RWPE1 (cell line): ENCODE measurements at regions not wholly inside any gene's neighbourhood (a gene's known extent, or its start where the extent isn't known, plus 50 kb on each side); places are given as distances from the start of the nearest gene placed in this dataset.
"Not testable (repeated sequence)": the region's sequence is repeated elsewhere in the genome, so short reads cannot be mapped to it uniquely, and the experiment has no call there.

Experiments used
- CTCF ChIA-PET: fragments of 350-600 bp; sonication (Branson Sonifier 250); formaldehyde crosslinking; extraction: SDS; loops from one replicate; lab custom pipeline; 2021; lab: Yijun Ruan, JAX
- POLR2A ChIA-PET: fragments of 400-600 bp; formaldehyde crosslinking; extraction: SDS; loops from one replicate; lab custom pipeline; 2020; ENCODE audit warnings: antibody characterized with exemption; ENCODE audit not compliant: low non-redundant PET; lab: Yijun Ruan, JAX
- DNase-seq: peaks from one replicate; pipeline ENCODE4 v3.0.0; 2012; ENCODE audit warnings: low spot score
- H3K27ac ChIP-seq: fragments of 450-650 bp; 2 replicates; pipeline ENCODE4 v1.5.1; 2017
- CTCF ChIP-seq: fragments of 450-650 bp; conservative IDR thresholded peaks from 2 replicates; pipeline ENCODE4 v1.5.1; 2017; ENCODE audit warnings: low read depth, mild to moderate bottlenecking

- ChIA-PET CTCF (interaction anchor here (0.6 kb wide), 1 partner anchor 203 kb away, joined by 3 read pairs; no protein-coding TSS in a partner anchor), POLR2A (no interaction called here)
- no peak for TF ChIP-seq CTCF
- DNase-seq, result no peak
- H3K27ac ChIP-seq, result no peak overlapping the region
Observed at GRCh38 chr6:113719545-113719944, 137.6 kb upstream of the MARCKS start.

GRCh38 chr6:113723182-113723581 lies 134.0 kb upstream of the MARCKS start:
- ChIA-PET POLR2A (no interaction called here), CTCF (no interaction called here)
- no peak for DNase-seq
- no peak overlapping the region for H3K27ac ChIP-seq
- no peak for TF ChIP-seq CTCF

GRCh38 chr6:113724927-113725326 lies 132.2 kb upstream of the MARCKS start:
- not testable (repeated sequence) for DNase-seq, H3K27ac ChIP-seq
- CTCF ChIA-PET, result interaction anchor here (0.6 kb wide), 1 partner anchor 444 kb away, joined by 3 read pairs; no protein-coding TSS in a partner anchor
- POLR2A ChIA-PET, result interaction anchor here (0.7 kb wide), 1 partner anchor 130 kb away, joined by 4 read pairs; no protein-coding TSS in a partner anchor

- no peak overlapping the region for H3K27ac ChIP-seq
- CTCF ChIA-PET, result interaction anchor here (0.7 kb wide), 1 partner anchor 42 kb away, joined by 3 read pairs; no protein-coding TSS in a partner anchor
- no peak for TF ChIP-seq CTCF
- DNase-seq, result no peak
- POLR2A ChIA-PET, result no interaction called here
Observed at GRCh38 chr6:113731541-113731940, 125.6 kb upstream of the MARCKS start.

- ChIA-PET CTCF (no interaction called here), POLR2A (no interaction called here)
- TF ChIP-seq CTCF, result no peak
- no peak for DNase-seq
- H3K27ac ChIP-seq, result no peak overlapping the region
Observed at GRCh38 chr6:113732384-113732966, 124.7 kb upstream of the MARCKS start.

GRCh38 chr6:113733381-113733780 lies 123.8 kb upstream of the MARCKS start:
- ChIA-PET CTCF (no interaction called here), POLR2A (no interaction called here)
- no peak for DNase-seq
- TF ChIP-seq CTCF, result no peak
- no peak overlapping the region for H3K27ac ChIP-seq

- no peak for TF ChIP-seq CTCF
- no peak overlapping the region for H3K27ac ChIP-seq
- POLR2A ChIA-PET, result no interaction called here
- DNase-seq, result no peak
- CTCF ChIA-PET, result interaction anchor here (0.7 kb wide), 2 partner anchors 14 to 21 kb away, joined by 4 to 9 read pairs; no protein-coding TSS in a partner anchor
Observed at GRCh38 chr6:113734982-113735381, 122.2 kb upstream of the MARCKS start.
